Stimulated activated CD4-positive, alpha-beta T cell treated with anti-CD3 and anti-CD28 coated beads, Interleukin-2, amount 100 ng/mL, for 48 hours (primary cell): ENCODE measurements at regions not wholly inside any gene's neighbourhood (a gene's known extent, or its start where the extent isn't known, plus 50 kb on each side); places are given as distances from the start of the nearest gene placed in this dataset.

Experiments used
- DNase-seq, 2 donors: peaks; one replicate each; pipeline ENCODE4 v3.0.0-alpha.2; 2020

- DNase-seq = no peak
These were observed 483.7 kb upstream of the LRRN3 start for GRCh38 chr7:110607050-110607857.

DNA sequence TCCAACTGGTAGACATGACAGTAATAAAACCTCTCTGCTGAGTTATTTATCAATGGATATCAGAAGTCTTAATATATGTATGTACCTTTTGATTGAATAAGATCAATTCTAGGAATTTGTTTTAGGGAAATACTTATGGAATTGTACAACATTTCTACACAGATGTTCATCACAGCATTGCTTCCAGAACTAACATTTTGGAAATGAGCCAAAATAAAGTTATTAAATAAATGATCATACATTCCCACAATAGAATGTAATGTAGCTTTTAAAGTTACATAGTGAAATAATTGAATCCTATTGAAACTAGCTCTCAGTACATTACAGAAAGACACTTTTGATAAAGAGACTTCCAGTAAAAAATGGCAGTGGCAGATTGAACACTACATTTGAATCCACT lies 481.6 kb upstream of the LRRN3 start:
- DNase-seq = no peak

GRCh38 chr7:110612680-110613079 lies 478.2 kb upstream of the LRRN3 start:
- no peak for DNase-seq
